B cell (primary cell): ENCODE measurements at regions not wholly inside any gene's neighbourhood (a gene's known extent, or its start where the extent isn't known, plus 50 kb on each side); places are given as distances from the start of the nearest gene placed in this dataset.
"Not testable (repeated sequence)": the region's sequence is repeated elsewhere in the genome, so short reads cannot be mapped to it uniquely, and the experiment has no call there.

Source experiments
- ATAC-seq: fragments of 200-7000 bp; cut with Tn5 transposase; one replicate; pipeline ENCODE4 v1.10.0; 2021; ENCODE audit warnings: low read depth, mild to moderate bottlenecking, moderate number of reproducible peaks, moderate library complexity
- CTCF ChIA-PET: fragments of 350-600 bp; sonication (Branson Sonifier 250); formaldehyde crosslinking; loops from one replicate; lab custom pipeline; 2021; ENCODE audit warnings: antibody characterized with exemption, inconsistent platforms; lab: Charles Lee
- POLR2A ChIA-PET: fragments of 350-600 bp; sonication (Branson Sonifier 250); formaldehyde crosslinking; loops from one replicate; lab custom pipeline; 2021; ENCODE audit warnings: antibody characterized with exemption; lab: Charles Lee
- DNase-seq: peaks from one replicate; pipeline ENCODE4 v3.0.0; 2013
- H2AFZ ChIP-seq: 2 replicates; pipeline ENCODE4 v1.6.1; 2012; ENCODE audit warnings: mild to moderate bottlenecking, low read depth, low read length; ENCODE audit not compliant: insufficient read depth, poor library complexity, severe bottlenecking
- H3K27ac ChIP-seq, 2 donors: 1 replicate in 1 of 2; 2 replicates in 1 of 2; pipeline ENCODE4 v1.5.1; 2012 to 2013; ENCODE audit warnings: low read length in 2 of 2, mild to moderate bottlenecking in 2 of 2, moderate library complexity in 1 of 2
- H3K27me3 ChIP-seq, 4 experiments: fragments of 200-600 bp in 1 of 4; sonication (generic) in 1 of 4; replicated peaks in 1 of 4; 1 replicate in 2 of 4; 2 replicates in 2 of 4; pipeline versions ENCODE4 v1.6.1 to v1.7.0; 2013 to 2016; ENCODE audit warnings: low read length in 3 of 4, mild to moderate bottlenecking in 2 of 4, mixed read lengths in 1 of 4, moderate library complexity in 1 of 4; ENCODE audit not compliant: insufficient read depth in 4 of 4, control insufficient read depth in 3 of 4; ENCODE audit errors: control extremely low read depth in 1 of 4
- H3K36me3 ChIP-seq, 2 experiments: replicated peaks in 1 of 2; 1 replicate in 1 of 2; 2 replicates in 1 of 2; pipeline versions ENCODE4 v1.6.1 to v1.7.1; 2013; ENCODE audit warnings: low read length in 1 of 2; ENCODE audit not compliant: insufficient read depth in 2 of 2, control insufficient read depth in 1 of 2; ENCODE audit errors: control extremely low read depth in 1 of 2, extremely low read depth in 1 of 2
- H3K4me1 ChIP-seq, 2 donors: fragments of 200-600 bp in 1 of 2; sonication (generic) in 1 of 2; 1 replicate in 1 of 2; 2 replicates in 1 of 2; pipeline versions ENCODE4 v1.5.1 to v1.6.1; 2013 to 2017; ENCODE audit warnings: low read length in 2 of 2; ENCODE audit not compliant: control insufficient read depth in 2 of 2, insufficient read depth in 2 of 2
- H3K4me2 ChIP-seq: replicated peaks from 2 replicates; pipeline ENCODE3; 2012; ENCODE audit warnings: mild to moderate bottlenecking, low read depth, low read length; ENCODE audit not compliant: poor library complexity, severe bottlenecking
- H3K4me3 ChIP-seq, 5 experiments: fragments of 200-600 bp in 1 of 5; sonication (generic) in 1 of 5; 1 replicate in 3 of 5; 2 replicates in 2 of 5; pipeline versions ENCODE4 v1.5.1 to v1.7.0; 2011 to 2016; ENCODE audit warnings: low read length in 4 of 5, mild to moderate bottlenecking in 4 of 5, low read depth in 2 of 5, control low read depth in 1 of 5, moderate library complexity in 1 of 5; ENCODE audit not compliant: insufficient read depth in 1 of 5; ENCODE audit errors: control extremely low read depth in 1 of 5, extremely low read depth in 1 of 5
- H3K79me2 ChIP-seq: fragments of 200-600 bp; sonication (generic); one replicate; pipeline ENCODE4 v1.6.0; 2016; ENCODE audit warnings: low read length; ENCODE audit not compliant: control insufficient read depth, insufficient read depth
- H3K9ac ChIP-seq: fragments of 200-600 bp; sonication (generic); 2 replicates; pipeline ENCODE4 v1.6.1; 2017; ENCODE audit warnings: mild to moderate bottlenecking, low read length, moderate library complexity
- H3K9me3 ChIP-seq, 3 donors: one replicate each; pipeline versions ENCODE4 v1.6.1 to v1.7.1; 2013; ENCODE audit warnings: low read length in 2 of 3; ENCODE audit not compliant: control insufficient read depth in 2 of 3, insufficient read depth in 1 of 3; ENCODE audit errors: control extremely low read depth in 1 of 3
- H4K20me1 ChIP-seq: 2 replicates; pipeline ENCODE4 v1.6.0; 2012; ENCODE audit warnings: mild to moderate bottlenecking, low read length; ENCODE audit not compliant: insufficient read depth, control insufficient read depth, poor library complexity, severe bottlenecking
- H3K27ac Mint-ChIP-seq: one replicate; pipeline ENCODE4 v1.8.0; 2021; ENCODE audit warnings: mixed read lengths
- H3K27me3 Mint-ChIP-seq: one replicate; pipeline ENCODE4 v1.8.0; 2021; ENCODE audit warnings: mixed read lengths
- H3K4me1 Mint-ChIP-seq: one replicate; pipeline ENCODE4 v1.8.0; 2021; ENCODE audit warnings: mixed read lengths
- H3K4me3 Mint-ChIP-seq: one replicate; pipeline ENCODE4 v1.8.0; 2021; ENCODE audit warnings: mixed read lengths
- H3K9me3 Mint-ChIP-seq: one replicate; pipeline ENCODE4 v1.8.0; 2022; ENCODE audit warnings: mixed read lengths; ENCODE audit not compliant: insufficient read depth
- EZH2 ChIP-seq: IDR thresholded peaks from 2 replicates; pipeline ENCODE4 v1.6.1; 2012; ENCODE audit warnings: borderline replicate concordance, low read depth, mild to moderate bottlenecking, moderate library complexity, low read length; ENCODE audit not compliant: insufficient read depth, poor library complexity, severe bottlenecking
- WGBS: methylation state at CpG from one replicate; pipeline ENCODE4 v1.1.5; 2013; ENCODE audit warnings: missing lambda C conversion rate; ENCODE audit not compliant: insufficient coverage; 5-methylcytosine and 5-hydroxymethylcytosine counted together
- intact Hi-C: fragments of 100-400 bp; cut with micrococcal nuclease; formaldehyde crosslinking; loops from one replicate; pipeline ENCODE4 v1.10.0; 2022
- TF ChIP-seq, protein P1 (sequence below): fragments of 200-600 bp; IDR thresholded peaks from one replicate; pipeline ENCODE4 v1.8.0; 2022; ENCODE audit warnings: antibody characterized with exemption, mild to moderate bottlenecking

DNA sequence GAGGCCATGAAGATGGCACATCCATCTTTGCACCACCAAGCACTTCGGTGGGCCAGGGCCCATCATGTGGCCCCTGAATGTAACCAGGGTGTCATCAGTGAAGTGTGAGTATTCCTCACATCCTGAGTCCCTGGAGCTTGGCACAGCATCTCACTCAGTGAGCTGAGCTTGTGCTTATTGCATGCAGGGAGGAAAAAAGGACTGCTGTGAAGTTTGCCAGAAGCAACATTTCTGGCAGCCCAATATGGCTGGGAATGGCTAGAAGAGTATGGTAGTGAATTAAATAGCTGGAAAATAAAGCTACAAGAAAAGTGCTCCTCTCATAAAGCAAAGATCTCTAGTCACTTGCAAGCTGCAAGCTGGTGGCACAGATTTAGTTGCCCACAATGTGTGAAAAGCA lies 109.3 kb downstream of the TNFSF18 start:
- H3K36me3 ChIP-seq, result no peaks in the 10 kb centered on the region
- DNase-seq (no peak), ATAC-seq (no peak)
- H3K27me3 ChIP-seq, result no peaks in the 10 kb centered on the region
- no peak overlapping the region for H3K9ac ChIP-seq
- H2AFZ ChIP-seq, result no peak overlapping the region
- Mint-ChIP-seq H3K27ac (no peak overlapping the region), H3K4me1 (peaks cover 8% of the 10 kb centered on the region), H3K4me3 (no peak overlapping the region), H3K9me3 (no peaks in the 10 kb centered on the region), H3K27me3 (no peaks in the 10 kb centered on the region)
- intact Hi-C loops, result no loop called here
- no peak overlapping the region for H3K4me3 ChIP-seq
- ChIA-PET CTCF (interaction anchor here (0.6 to 1.3 kb wide), 2 partner anchors 115 to 487 kb away, joined by 3 to 4 read pairs; no protein-coding TSS in a partner anchor), POLR2A (no interaction called here)
- no peak for TF ChIP-seq EZH2
- TF ChIP-seq, protein P1, sequence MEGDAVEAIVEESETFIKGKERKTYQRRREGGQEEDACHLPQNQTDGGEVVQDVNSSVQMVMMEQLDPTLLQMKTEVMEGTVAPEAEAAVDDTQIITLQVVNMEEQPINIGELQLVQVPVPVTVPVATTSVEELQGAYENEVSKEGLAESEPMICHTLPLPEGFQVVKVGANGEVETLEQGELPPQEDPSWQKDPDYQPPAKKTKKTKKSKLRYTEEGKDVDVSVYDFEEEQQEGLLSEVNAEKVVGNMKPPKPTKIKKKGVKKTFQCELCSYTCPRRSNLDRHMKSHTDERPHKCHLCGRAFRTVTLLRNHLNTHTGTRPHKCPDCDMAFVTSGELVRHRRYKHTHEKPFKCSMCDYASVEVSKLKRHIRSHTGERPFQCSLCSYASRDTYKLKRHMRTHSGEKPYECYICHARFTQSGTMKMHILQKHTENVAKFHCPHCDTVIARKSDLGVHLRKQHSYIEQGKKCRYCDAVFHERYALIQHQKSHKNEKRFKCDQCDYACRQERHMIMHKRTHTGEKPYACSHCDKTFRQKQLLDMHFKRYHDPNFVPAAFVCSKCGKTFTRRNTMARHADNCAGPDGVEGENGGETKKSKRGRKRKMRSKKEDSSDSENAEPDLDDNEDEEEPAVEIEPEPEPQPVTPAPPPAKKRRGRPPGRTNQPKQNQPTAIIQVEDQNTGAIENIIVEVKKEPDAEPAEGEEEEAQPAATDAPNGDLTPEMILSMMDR, result no peak
- no peak overlapping the region for H3K4me2 ChIP-seq
- H3K79me2 ChIP-seq, result no peaks in the 10 kb centered on the region
- WGBS, result 100% methylated on average over 1 of the region's 1 CpG
- H4K20me1 ChIP-seq, result no peaks in the 10 kb centered on the region
- no peaks in the 10 kb centered on the region for H3K9me3 ChIP-seq
- peaks cover 7% of the 10 kb centered on the region in 2 donors for H3K4me1 ChIP-seq
- no peak overlapping the region for H3K27ac ChIP-seq

DNA sequence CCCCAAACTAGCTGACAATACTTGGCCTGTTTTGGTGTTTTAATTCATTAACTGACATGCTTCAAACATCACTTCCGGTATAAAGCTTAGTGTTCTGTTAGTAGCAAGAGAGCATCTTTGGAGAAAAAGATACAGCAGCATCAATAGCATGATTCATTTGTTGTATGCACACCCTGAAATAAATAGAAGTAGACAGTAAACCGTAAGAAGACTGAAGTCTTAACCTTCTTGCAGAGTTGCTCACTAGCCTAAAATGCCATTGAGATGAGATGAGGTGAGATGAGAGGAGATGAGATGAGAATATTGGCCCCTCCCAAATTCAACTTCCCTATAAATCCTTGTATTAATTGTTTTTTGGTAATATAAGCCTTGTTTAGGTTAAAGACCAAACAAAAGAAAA lies 108.8 kb downstream of the TNFSF18 start:
- no peaks in the 10 kb centered on the region for H3K79me2 ChIP-seq
- no CpG with 5 or more reads among the region's 2 CpGs for WGBS
- H3K4me2 ChIP-seq, result no peak overlapping the region
- H3K27me3 Mint-ChIP-seq, result no peaks in the 10 kb centered on the region
- no peaks in the 10 kb centered on the region for H3K9me3 ChIP-seq
- intact Hi-C loops, result no loop called here
- no peak overlapping the region for H3K4me3 ChIP-seq
- no peak overlapping the region for H3K4me3 Mint-ChIP-seq
- DNase-seq (no peak), ATAC-seq (no peak)
- ChIA-PET POLR2A (no interaction called here), CTCF (interaction anchor here (0.6 kb wide), 1 partner anchor 487 kb away, joined by 3 read pairs; no protein-coding TSS in a partner anchor)
- no peak overlapping the region for H3K9ac ChIP-seq
- H3K4me1 Mint-ChIP-seq, result peaks cover 11% of the 10 kb centered on the region
- peaks cover 7% of the 10 kb centered on the region in 2 donors for H3K4me1 ChIP-seq
- H2AFZ ChIP-seq, result no peak overlapping the region
- H4K20me1 ChIP-seq, result no peaks in the 10 kb centered on the region
- no peaks in the 10 kb centered on the region for H3K9me3 Mint-ChIP-seq
- H3K36me3 ChIP-seq, result no peaks in the 10 kb centered on the region
- H3K27ac Mint-ChIP-seq, result no peak overlapping the region
- TF ChIP-seq EZH2, result no peak
- TF ChIP-seq, protein P1, result no peak
- no peaks in the 10 kb centered on the region for H3K27me3 ChIP-seq
- H3K27ac ChIP-seq, result no peak overlapping the region

DNA sequence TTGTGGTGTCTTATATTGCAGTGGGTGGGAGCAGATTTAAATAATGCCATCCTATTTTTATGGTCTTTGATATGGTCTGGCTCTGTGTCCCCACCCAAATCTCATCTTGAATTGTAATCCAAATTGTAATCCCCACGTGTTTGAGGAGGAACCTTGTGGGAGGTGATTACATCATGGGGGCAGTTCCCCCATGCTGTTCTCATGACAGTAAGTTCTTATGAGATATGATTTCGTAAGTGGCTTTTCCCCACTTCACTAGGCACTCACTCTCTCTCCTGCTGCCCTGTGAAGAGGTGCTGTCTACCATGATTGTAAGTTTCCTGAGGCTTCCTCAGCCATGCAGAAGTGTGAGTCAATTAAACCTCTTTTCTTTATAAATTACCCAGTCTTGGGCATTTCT lies 107.6 kb downstream of the TNFSF18 start:
- H3K27ac ChIP-seq, H2AFZ ChIP-seq, ATAC-seq, DNase-seq, intact Hi-C loops, H3K27me3 Mint-ChIP-seq, H4K20me1 ChIP-seq, H3K36me3 ChIP-seq, H3K4me2 ChIP-seq, H3K9ac ChIP-seq, H3K9me3 ChIP-seq, H3K4me3 Mint-ChIP-seq, POLR2A ChIA-PET, H3K9me3 Mint-ChIP-seq, H3K27ac Mint-ChIP-seq, H3K4me1 ChIP-seq, H3K27me3 ChIP-seq, H3K4me3 ChIP-seq, CTCF ChIA-PET, H3K79me2 ChIP-seq: not testable (repeated sequence)
- no CpG with 5 or more reads among the region's 2 CpGs for WGBS
- peaks cover 15% of the 10 kb centered on the region for H3K4me1 Mint-ChIP-seq
